ENCODE measurements at regions not wholly inside any gene's neighbourhood (a gene's known extent, or its start where the extent isn't known, plus 50 kb on each side); places are given as distances from the start of the nearest gene placed in this dataset.

GRCh38 chr17:36839256-36839655, 98.0 kb upstream of the LHX1 start:
- peaks cover 0 to 8% (median 0%) of the 10 kb centered on the region in 11 donors for H3K9me3 ChIP-seq
- no peaks in the 10 kb centered on the region for H3K36me3 ChIP-seq
- ATAC-seq = no peak
- WGBS, 2 donors = 49 to 56% methylated on average over 5 of the region's 5 CpGs
- H3K27me3 ChIP-seq = peaks cover 0 to 44% (median 29%) of the 10 kb centered on the region in 7 donors
- no peak overlapping the region for H3K27ac ChIP-seq
- H3K4me3 ChIP-seq = no peak overlapping the region
- no peaks in the 10 kb centered on the region for H3K4me1 ChIP-seq
- intact Hi-C loops (cut with DNase I) = no loop called here
- DNase-seq = no peak
- TF ChIP-seq CTCF (IDR thresholded peaks at IDR 0.05) = no peak

DNA sequence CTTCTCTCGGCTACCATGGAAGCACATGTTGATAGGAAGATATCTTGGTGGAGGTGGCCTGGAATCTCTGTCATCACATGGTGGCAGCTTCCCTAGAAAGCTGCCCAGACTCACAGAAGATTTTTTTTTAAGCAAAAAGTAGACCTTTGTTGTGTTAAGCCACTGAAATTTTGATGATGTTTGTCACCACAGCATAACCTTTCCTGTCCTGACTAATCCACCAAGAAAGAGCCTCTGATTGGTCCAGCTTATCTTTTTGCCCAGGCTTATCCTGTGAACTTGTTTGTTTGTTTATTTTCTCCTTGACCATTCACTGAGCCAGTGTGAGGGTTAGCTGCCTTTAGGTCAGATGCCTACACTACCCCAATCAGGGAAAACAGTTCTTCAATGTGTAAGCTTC, 96.5 kb upstream of the LHX1 start:
- H3K27ac ChIP-seq = no peak overlapping the region
- ATAC-seq = no peak
- no peaks in the 10 kb centered on the region for H3K9me3 ChIP-seq
- H3K27me3 ChIP-seq = peaks cover 0 to 56% (median 42%) of the 10 kb centered on the region in 7 donors
- no peak for DNase-seq
- H3K4me1 ChIP-seq = no peaks in the 10 kb centered on the region
- WGBS, 2 donors = 69 to 77% methylated on average over 1 of the region's 1 CpG
- H3K36me3 ChIP-seq = no peaks in the 10 kb centered on the region
- H3K4me3 ChIP-seq = no peak overlapping the region
- no peak for TF ChIP-seq CTCF (IDR thresholded peaks at IDR 0.05)
- intact Hi-C loops (cut with DNase I) = no loop called here

DNA sequence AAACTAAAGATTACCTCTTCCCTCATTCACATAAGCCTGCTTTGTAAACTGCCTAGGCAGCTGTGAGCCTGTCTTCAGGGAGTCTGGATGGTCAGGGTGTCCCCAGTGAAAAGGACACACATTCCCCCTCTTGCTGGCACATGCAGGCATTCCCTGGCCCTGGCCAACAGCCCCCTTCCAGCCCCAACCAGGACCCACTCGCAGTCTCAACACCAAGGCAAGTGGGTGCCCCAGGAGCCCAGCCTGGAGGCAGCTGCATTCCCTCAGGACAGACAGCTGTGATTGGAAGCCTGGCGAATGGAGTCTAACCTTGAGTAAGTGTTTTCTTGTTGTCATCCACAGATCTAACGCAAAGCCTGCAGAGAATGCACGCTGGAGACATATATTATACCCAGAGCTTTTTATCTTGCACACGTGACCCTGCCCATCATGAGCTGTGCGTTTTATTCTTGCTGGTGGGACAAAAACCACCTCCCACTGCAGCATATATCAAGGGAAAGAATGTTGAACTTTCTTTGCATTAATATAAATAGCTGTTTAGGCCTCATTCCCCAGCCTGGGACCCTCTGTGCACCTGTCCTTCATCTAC, 95.0 kb upstream of the LHX1 start:
- 40 to 46% methylated on average over 6 of the region's 6 CpGs for whole genome bisulfite sequencing, 2 donors
- Histone ChIP-seq H3K4me1 (no peaks in the 10 kb centered on the region), H3K27me3 (peaks cover 0 to 72% (median 55%) of the 10 kb centered on the region in 7 donors), H3K4me3 (no peak overlapping the region), H3K9me3 (no peaks in the 10 kb centered on the region), H3K36me3 (no peaks in the 10 kb centered on the region), H3K27ac (no peak overlapping the region)
- ATAC-seq = no peak
- intact Hi-C loops (cut with DNase I) = no loop called here
- TF ChIP-seq CTCF (IDR thresholded peaks at IDR 0.05) = no peak
- DNase-seq = no peak

GRCh38 chr17:36842963-36843558, 94.2 kb upstream of the LHX1 start:
- peaks cover 0 to 79% (median 63%) of the 10 kb centered on the region in 7 donors for H3K27me3 ChIP-seq

More at GRCh38 chr17:36842963-36843558, 94.2 kb upstream of the LHX1 start:
- DNase-seq (no peak), ATAC-seq (no peak)
- intact Hi-C loops (cut with DNase I) = no loop called here
- 55 to 59% methylated on average over 12 of the region's 12 CpGs for WGBS, 2 donors
- Histone ChIP-seq H3K4me1 (no peaks in the 10 kb centered on the region), H3K36me3 (no peaks in the 10 kb centered on the region), H3K4me3 (no peak overlapping the region), H3K9me3 (no peaks in the 10 kb centered on the region), H3K27ac (no peak overlapping the region)
- no peak for TF ChIP-seq CTCF (IDR thresholded peaks at IDR 0.05)
